Superior temporal gyrus (tissue), 1 donor: ENCODE measurements at regions not wholly inside any gene's neighbourhood (a gene's known extent, or its start where the extent isn't known, plus 50 kb on each side); places are given as distances from the start of the nearest gene placed in this dataset.

ENCODE experiments used
- DNase-seq: peaks from one replicate; pipeline ENCODE4 v3.0.0-alpha.2; 2016; ENCODE audit errors: extremely low spot score

- no peak for DNase-seq
Observed at GRCh38 chr4:161132715-161133425, 1030.9 kb downstream of the FSTL5 start.

- DNase-seq = no peak
Observed at GRCh38 chr4:161121451-161121850, 1042.3 kb downstream of the FSTL5 start.

- DNase-seq = no peak
Observed at GRCh38 chr4:161101881-161102280, 1061.9 kb downstream of the FSTL5 start.

GRCh38 chr4:161097821-161098220 lies 1066.0 kb downstream of the FSTL5 start:
- no peak for DNase-seq

- DNase-seq = no peak
Observed at GRCh38 chr4:161061046-161061445, 1102.8 kb downstream of the FSTL5 start.
